Caco-2 (cell line): ENCODE measurements at regions not wholly inside any gene's neighbourhood (a gene's known extent, or its start where the extent isn't known, plus 50 kb on each side); places are given as distances from the start of the nearest gene placed in this dataset.
A peak's percentile ranks its signal among the peaks of the same experiment; 100 is the strongest.

Experiments
- BruUV-seq: library from RNA; stranded (reverse); fragments of 400-500 nt; replicated peaks from 2 replicates; lab custom pipeline; 2021; lab: Mats Ljungman, UMichigan
- CTCF ChIA-PET: fragments of 300-600 bp; sonication (Branson Sonifier 250); formaldehyde crosslinking; loops from one replicate; lab custom pipeline; 2022; ENCODE audit warnings: antibody characterized with exemption; lab: Charles Lee
- POLR2A ChIA-PET: fragments of 300-600 bp; sonication (Branson Sonifier 250); formaldehyde crosslinking; loops from one replicate; lab custom pipeline; 2022; ENCODE audit warnings: antibody characterized with exemption; lab: Charles Lee
- DNase-seq, 2 experiments: peaks; one replicate each; pipeline versions ENCODE4 v3.0.0 to v3.0.0-alpha.2; 2020 to 2022
- H3K27me3 ChIP-seq: replicated peaks from 2 replicates; pipeline ENCODE4 v1.6.0; 2011; ENCODE audit warnings: low read length; ENCODE audit not compliant: control insufficient read depth, insufficient read depth
- H3K36me3 ChIP-seq: 2 replicates; pipeline ENCODE4 v1.5.1; 2011; ENCODE audit warnings: low read length; ENCODE audit not compliant: control insufficient read depth, insufficient read depth
- H3K4me1 ChIP-seq: fragments of 250-450 bp; sonication (Bioruptor Pico); 2 replicates; pipeline ENCODE4 v1.5.1; 2020; ENCODE audit warnings: mild to moderate bottlenecking
- H3K4me3 ChIP-seq: 2 replicates; pipeline ENCODE4 v1.5.1; 2011; ENCODE audit warnings: low read depth, mild to moderate bottlenecking, control low read depth, low read length
- H3K9me3 ChIP-seq: fragments of 250-450 bp; sonication (Bioruptor Pico); 2 replicates; pipeline ENCODE4 v1.5.1; 2020; ENCODE audit warnings: mild to moderate bottlenecking, moderate library complexity
- H3K27ac Mint-ChIP-seq: one replicate; pipeline ENCODE4 v1.8.0; 2022; ENCODE audit warnings: mixed read lengths; ENCODE audit not compliant: unreplicated experiment
- H3K27me3 Mint-ChIP-seq: one replicate; pipeline ENCODE4 v1.8.0; 2022; ENCODE audit warnings: mixed read lengths; ENCODE audit not compliant: insufficient read depth, unreplicated experiment
- H3K36me3 Mint-ChIP-seq: one replicate; pipeline ENCODE4 v1.8.0; 2022; ENCODE audit warnings: mild to moderate bottlenecking, mixed read lengths; ENCODE audit not compliant: insufficient read depth, unreplicated experiment
- H3K4me1 Mint-ChIP-seq: one replicate; pipeline ENCODE4 v1.8.0; 2022; ENCODE audit warnings: low read depth, mixed read lengths; ENCODE audit not compliant: unreplicated experiment
- H3K4me3 Mint-ChIP-seq: one replicate; pipeline ENCODE4 v1.8.0; 2022; ENCODE audit warnings: mild to moderate bottlenecking, moderate library complexity, mixed read lengths; ENCODE audit not compliant: unreplicated experiment
- H3K9me3 Mint-ChIP-seq: one replicate; pipeline ENCODE4 v1.8.0; 2022; ENCODE audit warnings: mixed read lengths; ENCODE audit not compliant: unreplicated experiment
- CTCF ChIP-seq, 2 experiments: fragments of 200-600 bp in 1 of 2; IDR thresholded peaks; 1 replicate in 1 of 2; 2 replicates in 1 of 2; pipeline versions ENCODE4 v1.5.1 to v1.8.0; 2011 to 2022; ENCODE audit warnings: antibody characterized with exemption in 1 of 2, control low read depth in 1 of 2, inconsistent platforms in 1 of 2, low read depth in 1 of 2, low read length in 1 of 2, mild to moderate bottlenecking in 1 of 2, moderate library complexity in 1 of 2; ENCODE audit not compliant: insufficient read depth in 1 of 2, severe bottlenecking in 1 of 2, unreplicated experiment in 1 of 2
- intact Hi-C: fragments of 100-400 bp; cut with micrococcal nuclease; formaldehyde crosslinking; loops from one replicate; pipeline ENCODE4 v1.10.0; 2022; ENCODE audit not compliant: unreplicated experiment

- H3K27me3 ChIP-seq: no peaks in the 10 kb centered on the region
- H3K9me3 ChIP-seq: no peaks in the 10 kb centered on the region; the same call in 1 of the 2 replicates
- peaks cover 30% of the 10 kb centered on the region for H3K4me1 ChIP-seq
- Mint-ChIP-seq H3K36me3 (no peaks in the 10 kb centered on the region), H3K4me1 (peaks cover 23% of the 10 kb centered on the region), H3K4me3 (no peak overlapping the region), H3K9me3 (peaks cover 2% of the 10 kb centered on the region), H3K27ac (no peak overlapping the region), H3K27me3 (no peaks in the 10 kb centered on the region)
- TF ChIP-seq CTCF (IDR thresholded peaks at IDR 0.05; ENCODE audit: insufficient read depth in 1 of 2, low read depth in 1 of 2, low read length in 1 of 2, severe bottlenecking in 1 of 2, unreplicated experiment in 1 of 2): no peak
- BruUV-seq: no TSS peak
- intact Hi-C loops: no loop called here
- no peak overlapping the region for H3K4me3 ChIP-seq
- ChIA-PET POLR2A (no interaction called here), CTCF (no interaction called here)
- H3K36me3 ChIP-seq: no peaks in the 10 kb centered on the region; the same call in 1 of the 2 replicates
- DNase-seq: no peak
Measured at GRCh38 chr5:34553581-34553980, 102.5 kb upstream of the RAI14 start.

GRCh38 chr5:34554641-34555040 lies 101.5 kb upstream of the RAI14 start:
- Mint-ChIP-seq H3K36me3 (no peaks in the 10 kb centered on the region), H3K4me3 (no peak overlapping the region), H3K27ac (no peak overlapping the region), H3K9me3 (no peaks in the 10 kb centered on the region), H3K27me3 (no peaks in the 10 kb centered on the region), H3K4me1 (peaks cover 23% of the 10 kb centered on the region)
- intact Hi-C loops: no loop called here
- no peak for TF ChIP-seq CTCF (IDR thresholded peaks at IDR 0.05; ENCODE audit: insufficient read depth in 1 of 2, low read depth in 1 of 2, low read length in 1 of 2, severe bottlenecking in 1 of 2, unreplicated experiment in 1 of 2)
- Histone ChIP-seq H3K27me3 (no peaks in the 10 kb centered on the region), H3K36me3 (no peaks in the 10 kb centered on the region), H3K4me3 (no peak overlapping the region), H3K9me3 (no peaks in the 10 kb centered on the region), H3K4me1 (peaks cover 30% of the 10 kb centered on the region)
- BruUV-seq: no TSS peak
- ChIA-PET CTCF (no interaction called here), POLR2A (interaction anchor here (0.7 kb wide), 1 partner anchor 20 kb away, joined by 3 read pairs; no protein-coding TSS in a partner anchor)
- no peak for DNase-seq

- DNase-seq: peak in 1 of 2 experiments; percentile 21
- H3K36me3 ChIP-seq: no peaks in the 10 kb centered on the region
- no peak overlapping the region for H3K4me3 ChIP-seq
- H3K27ac Mint-ChIP-seq: peak overlapping the region; percentile 58
- H3K36me3 Mint-ChIP-seq: no peaks in the 10 kb centered on the region
- ChIA-PET POLR2A (no interaction called here), CTCF (no interaction called here)
- intact Hi-C loops: loop anchor here (1.0 kb wide), 1 partner anchor 33 kb away; no protein-coding TSS in a partner anchor
- TF ChIP-seq CTCF (IDR thresholded peaks at IDR 0.05; ENCODE audit: insufficient read depth in 1 of 2, low read depth in 1 of 2, low read length in 1 of 2, severe bottlenecking in 1 of 2, unreplicated experiment in 1 of 2): no peak
- peaks cover 22% of the 10 kb centered on the region for H3K4me1 ChIP-seq
- H3K27me3 ChIP-seq: no peaks in the 10 kb centered on the region
- H3K4me3 Mint-ChIP-seq: peak overlapping the region; percentile 27
- peaks cover 17% of the 10 kb centered on the region for H3K4me1 Mint-ChIP-seq
- H3K9me3 ChIP-seq: no peaks in the 10 kb centered on the region
- BruUV-seq: no TSS peak
- no peaks in the 10 kb centered on the region for H3K27me3 Mint-ChIP-seq
- H3K9me3 Mint-ChIP-seq: no peaks in the 10 kb centered on the region
Measured at GRCh38 chr5:34555699-34556508, 100.2 kb upstream of the RAI14 start.
